ENCODE measurements at regions not wholly inside any gene's neighbourhood (a gene's known extent, or its start where the extent isn't known, plus 50 kb on each side); places are given as distances from the start of the nearest gene placed in this dataset.

DNA sequence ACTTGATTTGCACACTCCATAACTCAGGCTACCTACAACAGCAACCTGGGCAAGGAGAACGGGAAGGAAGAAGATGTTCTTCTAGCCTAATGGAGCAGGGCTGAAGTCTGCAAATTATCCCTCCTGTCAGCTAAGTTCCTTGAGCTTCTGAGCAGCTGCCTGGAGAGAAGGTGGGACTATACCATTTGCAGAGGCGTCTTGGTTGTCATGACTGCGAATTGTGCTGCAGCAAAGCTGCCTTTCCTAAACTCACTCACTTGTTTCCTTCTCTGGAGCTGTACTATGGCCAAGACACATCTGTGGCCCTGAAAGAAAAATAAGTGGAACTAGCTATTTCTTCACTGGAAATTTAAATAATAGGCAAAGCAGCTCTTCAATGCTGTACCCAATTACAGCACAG, 682.4 kb upstream of the GRIA3 start:
- DNase-seq (ENCODE audit: low read depth), result no peak
- TF ChIP-seq, protein P1, sequence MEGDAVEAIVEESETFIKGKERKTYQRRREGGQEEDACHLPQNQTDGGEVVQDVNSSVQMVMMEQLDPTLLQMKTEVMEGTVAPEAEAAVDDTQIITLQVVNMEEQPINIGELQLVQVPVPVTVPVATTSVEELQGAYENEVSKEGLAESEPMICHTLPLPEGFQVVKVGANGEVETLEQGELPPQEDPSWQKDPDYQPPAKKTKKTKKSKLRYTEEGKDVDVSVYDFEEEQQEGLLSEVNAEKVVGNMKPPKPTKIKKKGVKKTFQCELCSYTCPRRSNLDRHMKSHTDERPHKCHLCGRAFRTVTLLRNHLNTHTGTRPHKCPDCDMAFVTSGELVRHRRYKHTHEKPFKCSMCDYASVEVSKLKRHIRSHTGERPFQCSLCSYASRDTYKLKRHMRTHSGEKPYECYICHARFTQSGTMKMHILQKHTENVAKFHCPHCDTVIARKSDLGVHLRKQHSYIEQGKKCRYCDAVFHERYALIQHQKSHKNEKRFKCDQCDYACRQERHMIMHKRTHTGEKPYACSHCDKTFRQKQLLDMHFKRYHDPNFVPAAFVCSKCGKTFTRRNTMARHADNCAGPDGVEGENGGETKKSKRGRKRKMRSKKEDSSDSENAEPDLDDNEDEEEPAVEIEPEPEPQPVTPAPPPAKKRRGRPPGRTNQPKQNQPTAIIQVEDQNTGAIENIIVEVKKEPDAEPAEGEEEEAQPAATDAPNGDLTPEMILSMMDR (IDR thresholded peaks at IDR 0.05; ENCODE audit: low read depth, low read length), result no peak
- TF ChIP-seq MYC (IDR thresholded peaks at IDR 0.05; ENCODE audit: low read depth, low read length) (no peak), POLR2A (IDR thresholded peaks at IDR 0.05; ENCODE audit: extremely low read depth, insufficient read length) (no peak)
- TF ChIP-seq, protein P2, sequence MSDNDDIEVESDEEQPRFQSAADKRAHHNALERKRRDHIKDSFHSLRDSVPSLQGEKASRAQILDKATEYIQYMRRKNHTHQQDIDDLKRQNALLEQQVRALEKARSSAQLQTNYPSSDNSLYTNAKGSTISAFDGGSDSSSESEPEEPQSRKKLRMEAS (IDR thresholded peaks at IDR 0.05; ENCODE audit: low read depth, low read length), result no peak
- no peak overlapping the region for H3K4me3 ChIP-seq (ENCODE audit: low read depth, low read length)

DNA sequence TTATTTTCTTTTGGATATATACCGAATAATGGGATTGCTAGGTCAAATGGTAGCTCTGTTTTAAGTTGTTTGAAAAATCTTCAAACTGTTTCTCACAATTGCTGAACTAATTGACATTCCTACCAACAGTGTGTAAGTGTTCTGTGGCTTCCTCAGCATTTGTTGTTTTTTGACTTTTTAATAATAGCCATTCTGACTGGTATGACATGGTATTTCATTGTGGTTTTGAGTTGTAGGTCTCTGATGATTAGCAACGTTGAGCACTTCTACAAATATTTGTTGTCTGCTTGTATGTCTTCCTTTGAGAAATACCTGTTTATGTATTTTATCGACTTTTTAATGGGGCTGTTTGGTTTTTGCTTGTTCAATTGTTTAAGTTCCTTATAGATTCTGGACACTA, 680.1 kb upstream of the GRIA3 start:
- no peak for DNase-seq (ENCODE audit: low read depth)
- TF ChIP-seq, protein P1 (IDR thresholded peaks at IDR 0.05; ENCODE audit: low read depth, low read length), result no peak
- TF ChIP-seq POLR2A (IDR thresholded peaks at IDR 0.05; ENCODE audit: extremely low read depth, insufficient read length), result no peak
- TF ChIP-seq, protein P2 (IDR thresholded peaks at IDR 0.05; ENCODE audit: low read depth, low read length), result no peak
- no peak for TF ChIP-seq MYC (IDR thresholded peaks at IDR 0.05; ENCODE audit: low read depth, low read length)
- no peak overlapping the region for H3K4me3 ChIP-seq (ENCODE audit: low read depth, low read length)

DNA sequence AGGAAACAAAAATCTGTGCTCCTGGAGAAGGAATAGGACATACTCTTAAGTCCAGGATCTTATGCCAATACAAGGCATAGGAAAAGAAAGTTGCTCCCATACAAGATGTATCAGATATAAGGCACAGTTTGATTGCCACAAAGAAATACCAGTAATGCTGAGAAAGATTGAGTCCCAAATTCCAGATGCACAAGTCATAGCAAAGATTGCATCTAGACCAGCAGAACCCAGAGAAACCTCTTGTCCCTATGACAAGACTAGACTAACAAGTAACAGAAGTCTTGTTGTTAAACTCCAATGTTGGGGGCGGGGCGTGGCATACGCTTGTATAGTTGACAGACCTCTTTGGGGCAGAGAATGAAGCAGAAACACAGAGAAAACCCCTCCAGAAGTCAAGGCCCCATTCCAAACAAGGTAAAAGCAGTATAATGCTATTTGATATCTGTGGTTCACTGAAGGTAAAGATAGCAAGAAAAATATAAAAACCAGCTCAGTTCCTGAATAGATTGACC, 671.5 kb upstream of the GRIA3 start:
- no peak for DNase-seq (ENCODE audit: low read depth)
- H3K4me3 ChIP-seq (ENCODE audit: low read depth, low read length), result no peak overlapping the region
- TF ChIP-seq, protein P2 (IDR thresholded peaks at IDR 0.05; ENCODE audit: low read depth, low read length), result no peak
- TF ChIP-seq, protein P1 (IDR thresholded peaks at IDR 0.05; ENCODE audit: low read depth, low read length), result no peak
- TF ChIP-seq POLR2A (IDR thresholded peaks at IDR 0.05; ENCODE audit: extremely low read depth, insufficient read length), result no peak
- TF ChIP-seq MYC (IDR thresholded peaks at IDR 0.05; ENCODE audit: low read depth, low read length), result no peak

DNA sequence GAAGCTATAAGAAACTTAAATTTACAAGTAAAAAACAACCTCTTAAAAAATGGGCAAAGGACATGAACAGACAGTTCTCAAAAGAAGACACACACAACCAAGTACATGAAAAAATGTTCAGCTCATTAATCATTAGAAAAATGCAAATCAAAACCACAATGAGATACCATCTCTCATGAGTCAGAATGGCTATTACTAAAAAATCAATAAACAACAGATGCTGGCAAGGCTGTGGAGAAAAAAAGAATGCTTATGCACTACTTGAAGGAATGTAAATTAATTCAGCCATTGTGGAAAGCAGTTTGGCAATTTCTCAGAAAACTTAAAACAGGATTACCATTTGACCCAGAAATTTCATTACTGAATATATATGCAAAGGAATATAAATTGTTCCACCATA, 666.3 kb upstream of the GRIA3 start:
- TF ChIP-seq, protein P2 (IDR thresholded peaks at IDR 0.05; ENCODE audit: low read depth, low read length), result no peak
- no peak for TF ChIP-seq MYC (IDR thresholded peaks at IDR 0.05; ENCODE audit: low read depth, low read length)
- TF ChIP-seq, protein P1 (IDR thresholded peaks at IDR 0.05; ENCODE audit: low read depth, low read length), result no peak
- TF ChIP-seq POLR2A (IDR thresholded peaks at IDR 0.05; ENCODE audit: extremely low read depth, insufficient read length), result no peak
- no peak overlapping the region for H3K4me3 ChIP-seq (ENCODE audit: low read depth, low read length)
- no peak for DNase-seq (ENCODE audit: low read depth)

DNA sequence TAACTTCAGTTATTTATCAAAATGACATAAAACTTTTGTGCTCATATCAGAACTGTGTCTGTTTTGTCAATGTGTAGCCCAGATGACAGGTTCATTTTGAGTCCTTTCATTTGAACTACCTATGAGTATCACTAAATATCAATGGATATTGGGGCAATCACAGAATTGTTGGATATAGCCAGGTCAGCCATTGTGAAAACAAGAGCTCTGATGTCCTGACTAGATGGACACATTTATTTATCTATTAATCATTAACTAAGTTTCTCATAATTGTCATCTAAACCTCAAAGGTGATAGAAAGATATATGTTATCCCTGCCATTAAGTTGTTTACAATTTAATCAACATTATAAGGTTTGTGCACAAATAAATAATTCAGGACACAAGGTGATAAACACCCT, 638.3 kb upstream of the GRIA3 start:
- no peak overlapping the region for H3K4me3 ChIP-seq (ENCODE audit: low read depth, low read length)
- TF ChIP-seq POLR2A (IDR thresholded peaks at IDR 0.05; ENCODE audit: extremely low read depth, insufficient read length) (no peak), MYC (IDR thresholded peaks at IDR 0.05; ENCODE audit: low read depth, low read length) (no peak)
- TF ChIP-seq, protein P1 (IDR thresholded peaks at IDR 0.05; ENCODE audit: low read depth, low read length), result no peak
- TF ChIP-seq, protein P2 (IDR thresholded peaks at IDR 0.05; ENCODE audit: low read depth, low read length), result no peak
- DNase-seq (ENCODE audit: low read depth), result no peak

Data from NB4 (cell line).